ENCODE measurements at regions not wholly inside any gene's neighbourhood (a gene's known extent, or its start where the extent isn't known, plus 50 kb on each side); places are given as distances from the start of the nearest gene placed in this dataset.

GRCh38 chr2:5555636-5556035, 136.5 kb upstream of the SOX11 start:
- no peak for DNase-seq (ENCODE audit: low spot score)
- no peak for TF ChIP-seq CTCF (IDR thresholded peaks at IDR 0.05; ENCODE audit: borderline replicate concordance, control extremely low read depth, extremely low read depth, insufficient read depth, missing control alignments)
- in situ Hi-C loops (cut with MboI; ENCODE audit: low sequenced_read_pairs, unreplicated experiment) = no loop called here

GRCh38 chr2:5561006-5561405, 131.2 kb upstream of the SOX11 start:
- no peak for DNase-seq (ENCODE audit: low spot score)
- in situ Hi-C loops (cut with MboI; ENCODE audit: low sequenced_read_pairs, unreplicated experiment) = no loop called here
- no peak for TF ChIP-seq CTCF (IDR thresholded peaks at IDR 0.05; ENCODE audit: borderline replicate concordance, control extremely low read depth, extremely low read depth, insufficient read depth, missing control alignments)

GRCh38 chr2:5562426-5562825, 129.8 kb upstream of the SOX11 start:
- in situ Hi-C loops (cut with MboI; ENCODE audit: low sequenced_read_pairs, unreplicated experiment) = no loop called here
- DNase-seq (ENCODE audit: low spot score) = no peak
- TF ChIP-seq CTCF (IDR thresholded peaks at IDR 0.05; ENCODE audit: borderline replicate concordance, control extremely low read depth, extremely low read depth, insufficient read depth, missing control alignments) = no peak

GRCh38 chr2:5562865-5563264, 129.3 kb upstream of the SOX11 start:
- in situ Hi-C loops (cut with MboI; ENCODE audit: low sequenced_read_pairs, unreplicated experiment) = no loop called here
- no peak for DNase-seq (ENCODE audit: low spot score)
- no peak for TF ChIP-seq CTCF (IDR thresholded peaks at IDR 0.05; ENCODE audit: borderline replicate concordance, control extremely low read depth, extremely low read depth, insufficient read depth, missing control alignments)

- no peak for DNase-seq (ENCODE audit: low spot score)
- TF ChIP-seq CTCF (IDR thresholded peaks at IDR 0.05; ENCODE audit: borderline replicate concordance, control extremely low read depth, extremely low read depth, insufficient read depth, missing control alignments) = no peak
- in situ Hi-C loops (cut with MboI; ENCODE audit: low sequenced_read_pairs, unreplicated experiment) = no loop called here
Observed at GRCh38 chr2:5563411-5563810, 128.8 kb upstream of the SOX11 start.

- in situ Hi-C loops (cut with MboI; ENCODE audit: low sequenced_read_pairs, unreplicated experiment) = no loop called here
- DNase-seq (ENCODE audit: low spot score) = no peak
- TF ChIP-seq CTCF (IDR thresholded peaks at IDR 0.05; ENCODE audit: borderline replicate concordance, control extremely low read depth, extremely low read depth, insufficient read depth, missing control alignments) = no peak
Observed at GRCh38 chr2:5569256-5569655, 122.9 kb upstream of the SOX11 start.

GRCh38 chr2:5576015-5576414, 116.2 kb upstream of the SOX11 start:
- in situ Hi-C loops (cut with MboI; ENCODE audit: low sequenced_read_pairs, unreplicated experiment) = no loop called here
- TF ChIP-seq CTCF (IDR thresholded peaks at IDR 0.05; ENCODE audit: borderline replicate concordance, control extremely low read depth, extremely low read depth, insufficient read depth, missing control alignments) = no peak
- no peak for DNase-seq (ENCODE audit: low spot score)
